Nucleus accumbens (tissue), 56 donors: ENCODE measurements at regions not wholly inside any gene's neighbourhood (a gene's known extent, or its start where the extent isn't known, plus 50 kb on each side); places are given as distances from the start of the nearest gene placed in this dataset.
A peak's percentile ranks its signal among the peaks of the same experiment; 100 is the strongest.
"Not testable (repeated sequence)": the region's sequence is repeated elsewhere in the genome, so short reads cannot be mapped to it uniquely, and the experiment has no call there.

Experiments used
- DNase-seq, 56 donors: peaks; one replicate each; lab custom pipeline; 2025; lab: John Stamatoyannopoulos, UW

DNA sequence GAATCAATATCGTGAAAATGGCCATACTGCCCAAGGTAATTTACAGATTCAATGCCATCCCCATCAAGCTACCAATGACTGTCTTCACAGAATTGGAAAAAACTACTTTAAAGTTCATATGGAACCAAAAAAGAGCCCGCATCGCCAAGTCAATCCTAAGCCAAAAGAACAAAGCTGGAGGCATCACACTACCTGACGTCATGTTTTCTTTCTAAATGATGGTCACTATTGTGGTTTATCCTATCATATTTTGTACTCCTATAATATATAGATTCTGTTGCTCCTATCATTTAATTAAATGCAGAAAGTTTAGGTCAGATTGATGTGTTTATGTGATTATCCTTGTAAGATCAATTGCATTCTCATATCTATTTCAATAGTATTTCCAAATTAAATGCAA lies 796.9 kb upstream of the NCAM2 start:
- DNase-seq: not testable (repeated sequence)

DNA sequence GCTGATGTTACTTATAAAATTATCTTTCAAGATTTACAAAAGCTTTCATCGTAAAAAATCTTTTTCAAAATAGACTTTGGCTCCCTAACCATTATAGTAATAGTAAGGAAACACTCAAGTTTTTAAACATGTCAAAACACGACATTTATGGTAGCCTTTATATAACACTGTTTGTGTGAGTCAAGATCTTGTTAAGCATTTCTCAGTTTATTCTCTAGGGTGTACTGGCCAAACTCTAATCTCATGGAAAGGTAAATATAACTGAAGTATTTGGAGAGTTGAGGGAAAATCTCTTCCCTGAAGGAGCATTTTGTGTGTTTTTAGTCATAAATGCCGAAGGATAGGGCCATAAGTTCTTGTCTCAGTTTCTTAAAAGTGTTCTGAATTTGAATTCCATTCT lies 790.9 kb upstream of the NCAM2 start:
- DNase-seq: no peak

DNA sequence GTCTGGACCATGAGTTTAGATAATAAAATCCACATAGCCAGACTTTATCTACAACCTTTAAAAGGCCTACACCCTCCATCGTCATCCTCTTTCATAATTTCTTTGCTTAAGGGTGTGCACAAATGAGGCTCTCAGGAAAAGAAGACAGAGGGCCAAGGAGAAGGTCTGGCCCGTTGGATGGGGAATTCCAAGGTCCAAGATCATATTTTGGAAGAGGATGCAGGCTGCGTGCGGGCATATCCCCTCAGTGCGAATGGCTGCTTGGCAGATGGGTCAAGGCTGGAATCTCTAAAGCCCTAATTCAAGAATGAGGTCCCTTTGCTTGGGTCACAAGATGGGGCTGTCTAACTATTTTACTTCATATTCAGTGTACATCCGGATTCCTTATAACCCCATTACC lies 782.2 kb upstream of the NCAM2 start:
- no peak for DNase-seq

DNA sequence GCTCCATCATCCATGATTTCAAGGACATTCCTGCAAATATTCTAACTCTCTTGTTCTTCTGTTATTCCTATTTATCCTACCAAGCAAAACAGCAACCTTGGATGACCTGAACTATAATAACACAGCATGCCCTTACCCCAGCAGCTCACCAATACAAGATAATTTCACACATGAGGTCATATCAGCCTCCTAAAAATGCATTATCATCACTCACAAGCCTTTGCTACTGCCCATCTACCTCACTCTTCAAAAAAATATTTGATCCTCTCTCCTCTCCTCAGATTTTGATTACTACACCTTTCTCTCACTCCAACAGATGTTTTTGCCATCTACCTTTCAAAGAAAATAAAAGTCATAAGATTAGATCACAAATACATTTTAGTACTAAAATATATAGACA lies 777.6 kb upstream of the NCAM2 start:
- no peak for DNase-seq

DNA sequence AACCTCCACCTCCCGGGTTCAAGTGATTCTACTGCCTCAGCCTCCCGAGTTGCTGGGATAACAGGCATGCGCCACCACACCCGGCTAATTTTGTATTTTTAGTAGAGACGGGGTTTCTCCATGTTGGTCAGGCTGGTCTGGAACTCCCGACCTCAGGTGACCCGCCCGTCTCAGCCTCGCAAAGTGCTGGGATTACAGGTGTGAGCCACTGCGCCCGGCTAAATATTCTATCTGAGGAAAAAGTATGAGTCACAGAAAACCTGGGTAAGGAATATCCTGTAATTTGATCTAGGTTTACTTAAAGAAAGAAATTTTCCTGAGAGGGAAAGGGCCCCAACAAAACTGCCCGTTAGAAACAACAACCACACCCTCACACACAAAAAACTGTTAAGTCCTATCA lies 776.2 kb upstream of the NCAM2 start:
- not testable (repeated sequence) for DNase-seq

DNA sequence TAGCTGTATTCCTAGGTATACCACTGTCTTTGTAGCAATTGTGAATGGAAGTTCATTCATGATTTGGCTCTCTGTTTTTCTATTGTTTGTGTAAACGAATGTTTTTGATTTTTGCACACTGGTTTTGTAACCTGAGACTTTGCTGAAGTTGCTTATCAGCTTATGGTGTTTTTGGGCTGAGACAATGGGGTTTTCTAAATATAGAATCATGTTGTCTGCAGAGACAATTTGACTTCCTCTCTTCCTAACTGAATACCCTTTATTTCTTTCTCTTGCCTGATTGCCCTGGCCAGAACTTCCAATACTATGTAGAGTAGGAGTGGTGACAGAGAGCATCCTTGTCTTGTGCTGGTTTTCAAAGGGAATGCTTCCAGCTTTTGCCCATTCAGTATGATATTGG lies 761.6 kb upstream of the NCAM2 start:
- not testable (repeated sequence) for DNase-seq

DNA sequence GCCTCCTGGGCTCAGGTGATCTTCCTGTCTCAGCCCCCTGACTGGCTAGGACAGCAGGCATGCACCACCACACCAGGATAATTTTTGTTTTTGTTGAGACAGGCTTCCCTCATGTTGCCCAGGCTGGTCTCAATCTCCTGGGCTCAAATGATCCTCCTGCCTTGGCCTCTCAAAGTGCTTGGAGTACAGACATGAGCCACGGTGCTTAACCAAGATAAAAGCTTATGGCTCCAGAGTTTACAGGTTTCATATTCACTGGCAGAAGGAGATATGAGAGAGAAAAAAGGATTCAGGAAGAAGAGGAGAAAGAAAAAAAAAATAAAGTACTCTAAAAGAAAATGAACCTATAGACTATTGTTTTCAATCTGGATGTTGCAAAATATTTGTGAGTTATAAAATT lies 748.8 kb upstream of the NCAM2 start:
- no peak for DNase-seq

DNA sequence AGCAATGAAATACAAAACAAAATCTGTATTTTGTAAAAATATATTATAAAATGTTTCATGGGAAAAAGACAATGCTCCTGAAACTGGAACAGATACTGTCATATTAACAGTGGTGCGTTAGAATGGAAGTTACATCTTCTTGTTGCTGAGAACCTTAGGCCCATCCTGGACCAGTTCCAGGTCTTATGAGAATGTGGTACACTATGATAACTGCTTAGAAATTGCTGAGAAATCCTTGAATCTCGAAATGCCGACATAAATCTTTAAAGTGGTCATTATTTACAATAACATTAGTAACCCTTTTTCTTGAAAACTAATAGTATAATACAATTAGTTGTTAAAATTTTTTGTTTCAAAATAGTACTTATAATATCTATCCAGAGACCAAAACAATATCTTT lies 747.9 kb upstream of the NCAM2 start:
- no peak for DNase-seq

DNA sequence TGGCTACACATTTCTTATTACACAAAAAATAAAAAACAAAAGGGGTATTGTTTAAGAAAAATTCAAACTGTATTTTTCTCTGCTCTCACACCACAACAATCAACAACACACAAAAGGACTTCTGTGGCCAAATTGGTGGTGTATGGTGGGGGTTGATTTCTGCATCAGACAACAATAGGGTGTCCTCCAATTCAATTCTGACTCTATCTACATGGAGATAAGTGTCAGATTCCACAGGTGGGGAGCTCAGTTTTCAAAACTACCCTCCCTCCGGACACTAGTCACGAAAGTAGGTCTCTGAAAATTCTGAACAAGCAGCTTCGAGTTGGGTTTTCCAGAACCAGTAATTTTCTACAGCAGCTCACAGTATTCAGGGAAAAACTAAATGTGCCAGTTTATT lies 744.9 kb upstream of the NCAM2 start:
- peak in 9 of 56 donors; percentile 1 to 21 (median 13) for DNase-seq

DNA sequence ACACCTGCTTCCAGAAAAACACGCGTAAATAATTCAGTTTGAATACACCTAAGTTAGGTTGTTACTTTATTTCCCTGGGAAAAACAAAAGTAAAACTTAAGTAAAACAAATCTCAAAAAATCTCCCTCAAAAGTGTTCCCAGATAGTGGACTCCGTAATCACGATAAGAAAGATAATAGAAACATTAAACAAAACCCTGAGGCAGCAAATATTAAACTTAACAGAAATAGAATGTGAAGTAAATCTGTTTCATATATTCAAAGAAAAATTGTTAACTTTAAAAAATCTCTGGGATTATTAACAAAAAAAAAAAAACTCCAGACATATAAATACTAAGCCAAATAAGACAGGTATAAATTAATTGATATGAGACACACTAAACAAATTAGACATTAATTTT lies 743.2 kb upstream of the NCAM2 start:
- DNase-seq: no peak

DNA sequence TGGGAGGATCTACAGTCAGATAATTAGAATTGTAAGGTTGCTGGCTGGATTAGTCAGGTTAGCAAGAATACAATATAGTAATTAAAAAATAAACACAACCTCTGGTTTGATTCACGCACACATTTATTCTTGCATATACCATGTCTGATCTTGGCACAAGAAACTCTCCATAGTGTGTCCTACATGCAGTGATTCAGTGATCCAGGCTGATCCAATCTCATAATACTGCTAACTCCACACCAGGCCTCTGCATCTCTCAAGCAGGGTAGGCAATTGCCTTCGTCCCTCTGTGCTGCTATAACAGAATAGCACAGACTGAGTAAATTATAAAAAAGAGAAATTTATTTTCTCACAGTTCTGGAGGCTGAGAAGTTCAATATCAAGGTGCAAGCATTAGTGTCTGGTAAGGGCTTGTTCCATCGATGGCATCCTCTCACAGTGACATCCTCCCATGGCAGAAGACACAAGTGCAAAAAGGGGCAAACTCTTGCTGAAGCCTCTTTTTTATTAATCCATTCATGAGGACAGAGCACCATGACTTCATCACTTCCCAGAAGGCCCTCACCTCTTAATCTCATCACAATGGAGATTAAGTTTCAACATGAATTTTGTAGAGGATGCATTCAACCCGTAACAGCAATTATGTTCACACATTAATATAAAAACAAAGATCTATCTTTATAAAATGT lies 741.0 kb upstream of the NCAM2 start:
- DNase-seq: no peak

DNA sequence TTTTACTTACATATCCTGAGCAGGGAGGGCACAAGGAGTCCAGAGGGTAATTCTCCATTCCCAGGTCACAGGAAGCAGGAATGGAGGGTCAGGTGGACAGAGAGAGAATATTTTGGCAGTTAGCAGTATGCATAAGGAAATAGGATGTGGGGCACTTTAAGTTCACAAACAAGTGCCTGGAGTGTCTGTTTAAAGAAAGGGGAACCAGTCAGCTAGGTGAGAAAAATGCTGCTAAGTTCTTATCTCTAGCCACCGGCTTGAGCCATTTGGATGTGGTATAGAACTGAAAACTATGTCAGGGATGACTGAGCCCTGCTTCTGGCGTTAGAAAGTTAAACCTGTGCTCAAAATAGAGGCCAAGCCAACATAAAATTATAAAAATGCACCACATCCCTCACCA lies 739.7 kb upstream of the NCAM2 start:
- no peak for DNase-seq

DNA sequence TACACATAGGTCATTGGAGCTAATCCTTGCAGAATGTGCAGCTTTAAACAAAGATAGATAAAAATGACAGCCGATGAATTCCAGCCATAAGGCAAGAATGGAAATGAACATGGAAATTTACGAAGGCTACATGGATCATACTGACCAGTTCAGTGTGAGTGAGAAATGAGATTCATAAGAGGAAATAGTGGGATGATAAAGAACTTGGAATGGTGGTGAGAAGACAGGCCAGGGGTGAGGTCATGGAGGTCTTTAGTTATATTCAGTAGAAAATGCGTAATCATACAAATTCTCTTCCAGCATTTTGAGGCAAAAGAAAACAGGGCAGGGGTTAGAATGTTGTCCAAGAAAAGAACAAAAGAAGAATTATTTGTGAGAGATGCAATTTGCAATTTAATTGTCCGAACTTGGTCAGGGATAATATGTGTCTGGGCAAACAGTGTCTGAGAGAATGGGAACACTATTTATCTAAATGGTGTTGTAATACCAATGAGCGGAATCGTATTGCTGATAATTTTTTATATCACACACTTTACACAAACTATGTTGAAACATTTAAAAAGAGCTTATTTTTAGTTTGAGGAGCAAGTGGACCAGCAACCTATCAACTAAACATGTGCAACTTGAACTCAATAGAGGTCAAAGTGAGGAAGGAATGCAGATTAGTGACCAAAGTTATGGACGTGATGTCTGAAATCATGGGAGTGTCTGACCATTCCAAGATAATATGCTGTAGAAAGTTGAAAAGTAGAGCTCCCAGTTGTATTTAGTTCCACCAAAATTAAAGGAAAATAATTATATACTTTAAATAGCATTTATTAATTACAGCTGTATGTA lies 739.0 kb upstream of the NCAM2 start:
- peak in 5 of 56 donors; percentile 2 to 24 (median 6) for DNase-seq

DNA sequence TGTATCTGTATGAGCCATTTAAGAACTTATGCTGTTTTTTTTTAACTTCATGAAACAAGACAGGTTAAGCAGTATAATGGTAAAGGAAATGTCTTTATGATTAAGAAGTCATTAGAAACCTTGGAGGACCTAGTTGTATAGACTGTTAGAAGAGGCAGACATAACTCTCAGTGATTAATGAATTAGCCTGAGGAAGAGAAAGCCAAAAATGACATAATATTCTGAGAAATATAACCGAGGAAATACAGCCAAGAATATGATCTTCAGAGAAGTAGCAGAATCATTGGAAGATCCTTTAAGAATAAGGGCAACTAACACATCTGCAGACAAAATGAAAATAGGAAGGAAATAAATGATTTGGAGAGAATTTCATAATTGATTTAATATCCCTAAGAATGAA lies 738.1 kb upstream of the NCAM2 start:
- DNase-seq: no peak

DNA sequence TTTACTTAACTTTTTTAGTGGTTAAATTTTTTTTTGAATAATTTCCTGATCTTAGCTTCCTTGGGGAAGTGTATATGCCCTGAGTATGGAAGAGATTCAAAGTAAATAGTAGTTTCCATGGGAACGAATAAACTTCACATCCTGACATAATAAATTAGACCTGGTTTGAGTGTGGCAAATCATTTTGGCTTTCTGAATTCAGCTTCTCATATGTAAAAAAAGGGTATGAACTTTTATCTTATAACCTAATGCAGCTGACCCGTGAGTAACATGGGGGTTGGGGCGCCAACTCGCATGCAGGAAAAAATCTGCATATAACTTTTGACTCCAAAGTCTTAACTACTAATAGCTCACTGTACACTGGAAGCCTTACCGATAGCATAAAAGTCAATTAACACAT lies 736.8 kb upstream of the NCAM2 start:
- DNase-seq: no peak

DNA sequence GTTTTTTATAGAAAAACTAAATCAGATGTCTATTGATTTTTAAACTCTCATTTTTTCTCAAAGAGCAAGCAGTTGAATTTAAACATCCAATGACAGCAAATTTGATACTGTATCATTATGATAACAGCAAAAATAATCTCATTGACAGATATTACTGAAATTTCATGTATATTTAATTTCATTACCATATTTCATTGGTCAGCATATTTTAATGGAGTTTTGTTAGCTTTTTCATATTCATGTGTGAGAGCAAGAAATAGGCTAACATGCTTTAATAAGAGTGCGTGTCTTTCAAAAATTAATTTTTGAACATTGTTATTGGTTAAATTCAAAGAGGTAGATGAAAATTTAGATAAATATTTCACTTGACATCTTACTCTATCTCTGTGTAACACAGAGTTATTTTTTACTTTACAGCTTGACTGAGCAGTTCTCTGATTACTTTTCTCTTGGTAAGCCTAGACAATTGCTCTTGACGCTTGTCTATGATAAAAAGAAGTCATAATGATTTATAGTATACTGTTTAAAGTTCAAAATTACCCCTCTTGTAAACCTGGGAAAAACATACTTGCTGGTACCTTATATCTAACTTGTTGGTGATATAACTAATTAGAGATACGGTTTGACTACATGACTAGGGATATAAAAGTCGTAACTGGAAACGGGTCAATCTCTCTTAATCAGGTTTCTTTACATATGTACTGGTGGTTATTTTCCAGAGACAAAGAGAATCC lies 732.3 kb upstream of the NCAM2 start:
- no peak for DNase-seq

DNA sequence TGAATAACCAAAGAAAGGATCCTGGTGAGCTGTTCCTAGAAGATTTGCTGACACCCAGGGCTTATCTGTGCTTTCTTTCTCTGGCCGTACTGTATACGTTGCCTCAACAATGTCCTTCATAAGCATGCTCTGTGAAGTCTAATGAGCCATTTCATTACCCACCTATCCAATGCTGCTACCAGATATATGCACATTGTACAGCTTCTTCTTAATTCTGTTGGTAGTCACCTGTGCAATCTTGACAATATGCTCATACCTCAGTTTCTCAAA lies 731.8 kb upstream of the NCAM2 start:
- no peak for DNase-seq

DNA sequence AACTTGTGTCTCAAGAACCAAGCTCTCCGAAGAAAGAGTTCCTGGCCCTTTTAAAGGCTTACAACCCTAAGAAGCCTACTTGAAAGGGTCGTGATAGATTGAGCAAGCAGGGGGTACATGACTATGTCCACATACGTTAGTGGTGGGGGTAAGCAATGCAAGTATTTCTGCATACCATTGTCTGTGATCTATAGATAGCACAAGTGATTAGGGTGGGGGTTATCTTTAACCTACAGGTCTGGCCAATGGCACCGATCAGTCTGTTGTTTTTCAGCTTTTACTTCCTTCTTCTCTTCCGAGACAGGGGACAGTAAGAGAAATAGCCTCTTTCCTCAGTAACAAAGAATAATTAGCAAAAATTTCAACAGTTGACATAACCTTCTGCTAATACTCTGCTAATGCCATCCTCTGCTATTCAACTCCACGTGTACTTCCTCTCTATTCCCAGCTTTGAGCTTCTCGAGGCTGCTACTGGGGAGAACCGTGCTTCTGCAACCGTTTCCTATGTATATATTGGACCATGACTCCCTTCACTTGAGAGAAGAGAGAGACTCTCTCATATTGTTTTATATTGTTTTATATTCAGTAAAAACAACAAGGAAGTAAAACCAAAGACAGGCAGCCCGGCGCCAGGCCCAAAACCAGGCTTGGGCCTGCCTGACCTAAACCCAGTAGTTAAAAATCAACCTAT lies 727.7 kb upstream of the NCAM2 start:
- DNase-seq: no peak

DNA sequence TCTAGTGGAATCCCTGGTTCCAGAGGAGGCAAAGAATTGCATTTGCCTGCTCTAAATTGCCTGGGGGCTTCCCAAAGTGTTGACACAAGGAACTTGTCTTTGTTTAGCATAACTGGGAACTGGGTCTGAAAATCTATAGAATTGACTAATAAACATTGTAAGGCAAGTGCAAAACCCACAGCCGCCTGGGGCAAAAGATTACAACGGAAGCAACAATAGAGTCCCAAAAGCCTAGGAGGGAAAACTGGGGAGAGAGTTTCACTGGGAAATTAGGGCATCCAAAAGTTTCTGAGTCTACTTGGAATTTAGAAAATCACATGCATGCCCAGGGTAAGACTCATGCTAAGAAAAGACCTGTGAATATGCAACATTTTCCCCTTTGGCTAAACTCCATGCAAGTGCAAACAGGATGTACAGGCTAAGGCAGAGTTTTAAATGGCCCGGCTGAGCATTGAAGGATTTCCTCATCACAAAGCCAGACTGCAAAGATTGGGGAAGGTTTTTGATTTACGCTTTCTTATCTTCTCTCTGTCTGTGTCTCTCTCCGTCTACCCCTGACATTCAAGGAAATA lies 725.3 kb upstream of the NCAM2 start:
- no peak for DNase-seq

DNA sequence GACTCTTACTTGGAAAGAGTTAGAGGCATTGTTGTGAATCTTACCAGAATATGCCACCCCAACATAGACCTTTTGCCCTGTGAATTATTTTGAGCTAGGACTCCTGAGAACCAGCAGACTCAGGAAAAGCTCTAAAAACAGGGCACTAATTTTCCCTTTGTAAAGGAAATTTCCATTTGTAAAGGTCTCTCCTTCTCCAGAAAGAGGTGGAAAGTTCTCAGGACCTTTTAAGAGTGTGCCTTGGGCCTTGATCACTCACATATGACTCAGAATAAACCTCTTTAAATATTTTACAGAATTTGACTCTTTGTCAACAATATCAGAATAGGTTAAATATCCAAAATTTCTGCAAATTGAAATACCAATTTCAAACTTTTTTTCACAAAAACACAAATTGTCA lies 721.8 kb upstream of the NCAM2 start:
- no peak for DNase-seq

DNA sequence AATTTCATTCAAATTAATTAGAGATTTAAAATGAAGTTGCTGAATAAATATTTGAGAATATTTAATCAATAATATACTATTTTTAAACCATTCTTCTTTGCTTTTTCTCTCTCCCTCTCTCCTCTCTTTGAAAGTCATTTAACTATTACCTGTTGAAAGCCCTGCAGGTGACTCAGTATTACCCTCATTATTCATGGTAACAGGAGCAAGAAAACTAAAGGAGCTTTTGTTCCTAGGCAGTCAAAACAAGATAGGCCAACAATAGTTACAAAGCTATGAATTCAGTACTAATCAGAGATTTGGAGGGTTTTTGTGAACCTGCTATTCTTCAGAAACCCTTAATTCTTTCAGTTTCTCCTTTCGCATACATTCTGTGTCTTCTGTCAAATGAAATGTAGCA lies 721.3 kb upstream of the NCAM2 start:
- no peak for DNase-seq
